ENCODE measurements at regions not wholly inside any gene's neighbourhood (a gene's known extent, or its start where the extent isn't known, plus 50 kb on each side); places are given as distances from the start of the nearest gene placed in this dataset.

DNA sequence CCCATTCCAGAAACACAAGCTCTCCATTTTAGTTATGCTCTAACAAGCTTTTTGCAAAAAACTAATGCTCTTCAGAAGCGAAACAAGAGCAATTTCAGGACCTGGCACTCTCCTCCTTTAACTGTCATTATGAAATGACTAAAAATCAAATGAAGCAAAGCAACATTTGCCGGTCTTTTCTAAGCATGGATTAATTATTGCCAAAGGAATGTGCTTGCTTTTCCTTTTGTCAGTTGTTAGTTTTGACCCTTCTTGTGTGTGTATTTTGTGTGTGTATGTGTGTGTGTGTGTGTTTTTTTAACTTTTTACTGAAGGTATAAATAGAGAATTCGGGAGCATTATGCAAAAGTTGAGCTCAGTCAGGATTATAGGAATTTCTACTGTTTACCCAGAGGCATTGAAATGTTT is 509.1 kb downstream of the TUSC7 start:
- DNase-seq, result no peak

DNA sequence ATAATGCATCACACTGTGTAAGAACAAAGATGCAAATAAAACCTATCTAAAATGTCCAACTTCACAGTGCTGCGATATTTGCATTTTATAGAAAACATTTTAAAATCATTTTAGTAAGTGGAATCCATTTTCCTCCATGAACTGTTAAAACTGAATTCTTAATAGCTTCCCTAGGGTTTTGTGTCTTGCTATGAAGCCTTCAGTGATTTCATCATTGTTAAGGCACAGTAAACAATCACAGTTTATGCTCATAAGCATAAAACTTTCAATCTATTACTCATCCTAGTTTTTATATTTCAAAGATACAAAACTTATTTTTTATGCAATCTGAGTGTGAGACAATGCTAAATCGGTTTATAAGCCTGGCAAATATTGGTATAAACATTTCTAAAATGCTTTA is 509.7 kb downstream of the TUSC7 start:
- Histone ChIP-seq H3K36me3 (ENCODE audit: control insufficient read depth in 2 of 3, insufficient read depth in 3 of 3, low read length in 3 of 3) (no peaks in the 10 kb centered on the region), H3K4me1 (ENCODE audit: control insufficient read depth in 2 of 3, insufficient read depth in 2 of 3, low read depth in 1 of 3, low read length in 3 of 3) (no peaks in the 10 kb centered on the region), H3K27ac (ENCODE audit: low read depth in 2 of 2, low read length in 2 of 2) (no peak overlapping the region), H3K9me3 (ENCODE audit: control insufficient read depth in 2 of 3, insufficient read depth in 1 of 3, low read length in 3 of 3) (no peaks in the 10 kb centered on the region), H3K9ac (ENCODE audit: low read length in 3 of 3) (no peak overlapping the region), H3K4me3 (ENCODE audit: low read length in 3 of 3) (no peak overlapping the region), H3K27me3 (ENCODE audit: control insufficient read depth, insufficient read depth, low read length) (no peaks in the 10 kb centered on the region)
- FAIRE-seq (no peak), DNase-seq (no peak)
- intact Hi-C loops (cut with DNase I), result no loop called here
- TF ChIP-seq, protein P1, sequence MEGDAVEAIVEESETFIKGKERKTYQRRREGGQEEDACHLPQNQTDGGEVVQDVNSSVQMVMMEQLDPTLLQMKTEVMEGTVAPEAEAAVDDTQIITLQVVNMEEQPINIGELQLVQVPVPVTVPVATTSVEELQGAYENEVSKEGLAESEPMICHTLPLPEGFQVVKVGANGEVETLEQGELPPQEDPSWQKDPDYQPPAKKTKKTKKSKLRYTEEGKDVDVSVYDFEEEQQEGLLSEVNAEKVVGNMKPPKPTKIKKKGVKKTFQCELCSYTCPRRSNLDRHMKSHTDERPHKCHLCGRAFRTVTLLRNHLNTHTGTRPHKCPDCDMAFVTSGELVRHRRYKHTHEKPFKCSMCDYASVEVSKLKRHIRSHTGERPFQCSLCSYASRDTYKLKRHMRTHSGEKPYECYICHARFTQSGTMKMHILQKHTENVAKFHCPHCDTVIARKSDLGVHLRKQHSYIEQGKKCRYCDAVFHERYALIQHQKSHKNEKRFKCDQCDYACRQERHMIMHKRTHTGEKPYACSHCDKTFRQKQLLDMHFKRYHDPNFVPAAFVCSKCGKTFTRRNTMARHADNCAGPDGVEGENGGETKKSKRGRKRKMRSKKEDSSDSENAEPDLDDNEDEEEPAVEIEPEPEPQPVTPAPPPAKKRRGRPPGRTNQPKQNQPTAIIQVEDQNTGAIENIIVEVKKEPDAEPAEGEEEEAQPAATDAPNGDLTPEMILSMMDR (IDR thresholded peaks at IDR 0.05; ENCODE audit: borderline replicate concordance, extremely low read depth, insufficient read depth), result no peak

More for the DNA sequence above, 509.1 kb downstream of the TUSC7 start:
- intact Hi-C loops (cut with DNase I), result no loop called here
- no peak for FAIRE-seq
- Histone ChIP-seq H3K4me3 (ENCODE audit: low read length in 3 of 3) (peak overlapping the region in 2 of 3 donors; percentile 30 to 33), H3K4me1 (ENCODE audit: control insufficient read depth in 2 of 3, insufficient read depth in 2 of 3, low read depth in 1 of 3, low read length in 3 of 3) (no peaks in the 10 kb centered on the region), H3K36me3 (ENCODE audit: control insufficient read depth in 2 of 3, insufficient read depth in 3 of 3, low read length in 3 of 3) (no peaks in the 10 kb centered on the region), H3K9me3 (ENCODE audit: control insufficient read depth in 2 of 3, insufficient read depth in 1 of 3, low read length in 3 of 3) (no peaks in the 10 kb centered on the region), H3K9ac (ENCODE audit: low read length in 3 of 3) (no peak overlapping the region), H3K27ac (ENCODE audit: low read depth in 2 of 2, low read length in 2 of 2) (no peak overlapping the region), H3K27me3 (ENCODE audit: control insufficient read depth, insufficient read depth, low read length) (no peaks in the 10 kb centered on the region)
- TF ChIP-seq, protein P1 (IDR thresholded peaks at IDR 0.05; ENCODE audit: borderline replicate concordance, extremely low read depth, insufficient read depth), result no peak

DNA sequence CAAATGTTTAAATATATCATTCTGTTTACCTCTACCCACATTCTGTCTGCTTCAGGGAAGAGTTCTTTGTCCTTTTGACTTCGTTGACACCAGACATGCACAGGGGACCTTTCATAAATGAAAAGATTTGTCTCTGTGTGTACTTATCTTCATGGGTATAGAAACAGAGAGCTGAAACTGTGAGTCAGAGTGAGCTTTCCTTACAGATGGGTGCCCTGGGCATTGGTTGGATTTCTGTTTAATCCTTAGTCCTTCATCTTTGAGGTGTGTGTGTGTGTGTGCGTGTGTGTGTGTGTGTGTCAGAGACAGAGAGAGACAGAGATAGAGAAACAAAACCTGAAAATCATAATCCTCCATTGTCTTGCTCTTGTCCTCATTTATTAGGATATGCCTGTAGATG is 517.4 kb downstream of the TUSC7 start:
- no peaks in the 10 kb centered on the region for H3K36me3 ChIP-seq (ENCODE audit: control insufficient read depth in 2 of 3, insufficient read depth in 3 of 3, low read length in 3 of 3)
- no peaks in the 10 kb centered on the region for H3K9me3 ChIP-seq (ENCODE audit: control insufficient read depth in 2 of 3, insufficient read depth in 1 of 3, low read length in 3 of 3)
- DNase-seq (no peak), FAIRE-seq (no peak)
- H3K27ac ChIP-seq (ENCODE audit: low read depth in 2 of 2, low read length in 2 of 2), result no peak overlapping the region
- intact Hi-C loops (cut with DNase I), result no loop called here
- no peaks in the 10 kb centered on the region for H3K27me3 ChIP-seq (ENCODE audit: control insufficient read depth, insufficient read depth, low read length)
- H3K4me3 ChIP-seq (ENCODE audit: low read length in 3 of 3), result no peak overlapping the region
- no peak overlapping the region for H3K9ac ChIP-seq (ENCODE audit: low read length in 3 of 3)
- TF ChIP-seq, protein P1 (IDR thresholded peaks at IDR 0.05; ENCODE audit: borderline replicate concordance, extremely low read depth, insufficient read depth), result no peak
- no peaks in the 10 kb centered on the region for H3K4me1 ChIP-seq (ENCODE audit: control insufficient read depth in 2 of 3, insufficient read depth in 2 of 3, low read depth in 1 of 3, low read length in 3 of 3)

DNA sequence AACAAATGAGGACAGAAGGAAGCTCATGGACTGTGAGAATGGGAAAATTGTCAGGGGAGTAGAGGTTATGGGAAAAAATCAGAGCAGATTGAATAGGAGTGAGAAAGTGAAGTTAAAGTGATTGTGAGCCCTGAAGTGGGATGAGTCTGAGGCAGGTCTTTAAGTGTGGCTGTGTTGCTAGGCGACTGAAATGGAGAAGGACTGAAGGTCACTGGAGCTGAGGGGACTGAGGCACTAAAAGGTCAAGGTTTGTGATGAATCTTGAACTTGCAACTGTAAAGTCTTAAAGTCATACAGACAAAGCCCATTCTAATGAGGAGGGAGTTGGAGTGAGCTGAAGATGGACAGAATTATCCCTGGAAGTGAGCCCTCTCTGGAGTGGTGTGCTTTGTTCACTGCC is 518.9 kb downstream of the TUSC7 start:
- intact Hi-C loops (cut with DNase I), result no loop called here
- peak in 4 of 5 donors; percentile 33 to 68 (median 62) for DNase-seq
- TF ChIP-seq, protein P1 (IDR thresholded peaks at IDR 0.05; ENCODE audit: borderline replicate concordance, extremely low read depth, insufficient read depth), result no peak
- H3K4me3 ChIP-seq (ENCODE audit: low read length in 3 of 3), result no peak overlapping the region
- no peak for FAIRE-seq
- H3K4me1 ChIP-seq (ENCODE audit: control insufficient read depth in 2 of 3, insufficient read depth in 2 of 3, low read depth in 1 of 3, low read length in 3 of 3), result no peaks in the 10 kb centered on the region
- no peaks in the 10 kb centered on the region for H3K36me3 ChIP-seq (ENCODE audit: control insufficient read depth in 2 of 3, insufficient read depth in 3 of 3, low read length in 3 of 3)
- no peaks in the 10 kb centered on the region for H3K27me3 ChIP-seq (ENCODE audit: control insufficient read depth, insufficient read depth, low read length)
- no peaks in the 10 kb centered on the region for H3K9me3 ChIP-seq (ENCODE audit: control insufficient read depth in 2 of 3, insufficient read depth in 1 of 3, low read length in 3 of 3)
- no peak overlapping the region for H3K9ac ChIP-seq (ENCODE audit: low read length in 3 of 3)
- H3K27ac ChIP-seq (ENCODE audit: low read depth in 2 of 2, low read length in 2 of 2), result no peak overlapping the region

Data from kidney (tissue), 13 donors.